ENCODE measurements at regions not wholly inside any gene's neighbourhood (a gene's known extent, or its start where the extent isn't known, plus 50 kb on each side); places are given as distances from the start of the nearest gene placed in this dataset. TPM values are rescaled to one million over a fixed set of nuclear protein-coding genes. Genes with fewer than 3 reads are reported as not detected.

Small RNA genes lying in the stretch of these regions (small RNA-seq; reads per million reads assigned to genes)
- not detected for gene RF00096
- gene RN7SKP251 = not detected
- gene VWA8P1 = not detected

Data from K562 (cell line).